GM19043 (cell line): ENCODE measurements at regions not wholly inside any gene's neighbourhood (a gene's known extent, or its start where the extent isn't known, plus 50 kb on each side); places are given as distances from the start of the nearest gene placed in this dataset.
"Not testable (repeated sequence)": the region's sequence is repeated elsewhere in the genome, so short reads cannot be mapped to it uniquely, and the experiment has no call there.

ENCODE experiments used
- ATAC-seq: cut with Tn5 transposase; IDR thresholded peaks from one replicate; pipeline ENCODE4 v1.9.1; 2021; ENCODE audit warnings: low read depth; ENCODE audit not compliant: unreplicated experiment

- ATAC-seq, result no peak
Observed at GRCh38 chr9:78383130-78383529, 86.2 kb downstream of the PSAT1 start.

GRCh38 chr9:78386348-78386747 lies 89.4 kb downstream of the PSAT1 start:
- no peak for ATAC-seq

GRCh38 chr9:78386773-78387172 lies 89.8 kb downstream of the PSAT1 start:
- ATAC-seq, result no peak

- ATAC-seq, result no peak
Observed at GRCh38 chr9:78393340-78393739, 96.4 kb downstream of the PSAT1 start.

- ATAC-seq, result no peak
Observed at GRCh38 chr9:78393932-78394331, 97.0 kb downstream of the PSAT1 start.

- no peak for ATAC-seq
Observed at GRCh38 chr9:78396087-78396486, 99.2 kb downstream of the PSAT1 start.

GRCh38 chr9:78397045-78397444 lies 100.1 kb downstream of the PSAT1 start:
- ATAC-seq, result no peak

GRCh38 chr9:78397454-78397853 lies 100.5 kb downstream of the PSAT1 start:
- no peak for ATAC-seq

GRCh38 chr9:78399153-78399552 lies 102.2 kb downstream of the PSAT1 start:
- ATAC-seq, result no peak

- ATAC-seq, result no peak
Observed at GRCh38 chr9:78400496-78400895, 103.6 kb downstream of the PSAT1 start.

GRCh38 chr9:78405461-78405860 lies 108.5 kb downstream of the PSAT1 start:
- no peak for ATAC-seq

GRCh38 chr9:78406146-78406545 lies 109.2 kb downstream of the PSAT1 start:
- ATAC-seq, result no peak

- no peak for ATAC-seq
Observed at GRCh38 chr9:78406933-78407332, 110.0 kb downstream of the PSAT1 start.

- ATAC-seq, result no peak
Observed at GRCh38 chr9:78407636-78408312, 110.8 kb downstream of the PSAT1 start.

- ATAC-seq, result no peak
Observed at GRCh38 chr9:78408388-78408787, 111.5 kb downstream of the PSAT1 start.

- not testable (repeated sequence) for ATAC-seq
Observed at GRCh38 chr9:78409928-78410510, 113.1 kb downstream of the PSAT1 start.

GRCh38 chr9:78422309-78422708 lies 125.4 kb downstream of the PSAT1 start:
- ATAC-seq, result no peak

- ATAC-seq, result no peak
Observed at GRCh38 chr9:78424299-78424698, 127.4 kb downstream of the PSAT1 start.

- ATAC-seq, result no peak
Observed at GRCh38 chr9:78428640-78429039, 131.7 kb downstream of the PSAT1 start.

GRCh38 chr9:78430387-78430786 lies 133.5 kb downstream of the PSAT1 start:
- ATAC-seq, result no peak

GRCh38 chr9:78431039-78431438 lies 134.1 kb downstream of the PSAT1 start:
- not testable (repeated sequence) for ATAC-seq

GRCh38 chr9:78436873-78437272 lies 139.9 kb downstream of the PSAT1 start:
- ATAC-seq, result no peak
